Raji (cell line): ENCODE measurements at regions not wholly inside any gene's neighbourhood (a gene's known extent, or its start where the extent isn't known, plus 50 kb on each side); places are given as distances from the start of the nearest gene placed in this dataset.

Source experiments
- POLR2A ChIP-seq: IDR thresholded peaks from 2 replicates; pipeline ENCODE4 v1.6.1; 2011; ENCODE audit warnings: low read depth, low read length, control low read depth; ENCODE audit not compliant: insufficient read depth

DNA sequence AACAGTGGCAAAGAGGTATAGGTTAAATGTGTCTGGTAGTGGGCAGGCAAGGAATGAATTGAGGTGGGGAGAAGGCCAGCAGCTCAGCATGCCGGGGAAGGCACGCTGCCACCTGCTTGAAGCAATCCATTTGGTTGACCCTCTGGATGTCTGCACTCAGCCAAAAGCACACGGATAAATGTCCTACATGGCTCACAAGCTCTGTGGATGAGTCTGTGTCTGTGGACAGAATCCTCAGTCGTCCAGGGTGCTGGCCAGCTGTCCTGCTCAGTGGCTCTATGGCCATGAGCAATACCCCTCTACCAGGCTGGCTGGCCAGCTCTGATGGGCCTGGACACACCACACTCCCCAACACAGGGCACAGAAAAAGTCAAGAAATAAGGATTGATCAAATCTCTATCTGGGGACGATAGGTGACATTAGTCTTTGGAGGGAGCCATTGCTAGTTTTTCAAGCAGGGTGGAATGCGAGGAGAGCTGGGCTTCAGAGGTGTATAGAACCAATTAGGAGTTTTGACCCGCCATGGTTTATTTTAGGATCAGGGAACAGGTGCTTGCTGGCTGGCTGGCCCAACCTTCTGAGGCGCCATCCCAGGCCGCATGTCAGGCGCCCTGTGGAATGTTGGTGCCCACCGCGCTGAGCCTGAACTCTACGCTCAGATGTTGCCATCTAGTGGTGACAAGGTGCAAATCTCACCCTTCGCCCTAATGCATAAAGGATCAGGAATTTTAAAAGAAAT is 493.4 kb downstream of the TNS3 start:
- no peak for TF ChIP-seq POLR2A

DNA sequence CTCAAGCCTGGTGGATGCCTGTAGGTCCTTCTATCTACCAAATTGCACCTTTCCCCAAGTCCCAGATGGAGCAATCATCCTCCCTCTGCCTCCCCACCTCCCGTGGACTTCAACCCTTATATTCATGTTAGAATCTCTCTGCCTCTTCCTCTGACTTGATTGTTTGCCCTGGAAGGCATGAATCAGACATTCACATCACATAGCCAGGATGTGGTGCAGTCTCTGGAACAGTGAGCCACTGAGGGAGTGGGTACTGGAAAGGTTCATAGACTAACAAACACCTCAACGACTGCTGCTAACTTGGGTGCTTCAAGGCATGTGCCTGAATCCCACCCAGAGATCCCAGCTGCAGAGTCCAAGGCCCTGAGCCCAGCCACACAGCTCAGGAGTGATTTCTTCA is 494.0 kb downstream of the TNS3 start:
- TF ChIP-seq POLR2A = no peak

GRCh38 chr7:47085491-47086275 is 496.2 kb downstream of the TNS3 start:
- TF ChIP-seq POLR2A = no peak

GRCh38 chr7:47083476-47084250 is 498.2 kb downstream of the TNS3 start:
- no peak for TF ChIP-seq POLR2A

DNA sequence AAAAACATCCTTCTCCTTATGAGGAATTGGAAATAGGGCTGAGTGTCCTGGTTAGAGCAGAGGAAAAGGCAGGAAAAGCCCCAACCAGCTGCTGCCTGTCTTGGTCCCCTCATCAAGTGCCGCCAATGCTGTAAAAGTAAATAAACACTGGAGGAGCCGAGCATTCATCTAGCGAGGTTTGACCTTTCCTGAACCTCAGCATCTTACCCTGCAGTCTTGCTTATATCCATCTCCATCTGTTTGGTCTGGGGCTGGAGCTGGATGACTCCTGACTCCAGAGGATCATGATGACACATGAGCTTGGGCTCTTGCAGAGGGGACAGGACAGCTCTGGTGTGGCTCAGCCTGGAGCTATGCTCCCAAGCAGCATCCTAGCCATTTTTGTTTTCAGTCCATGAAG is 501.1 kb downstream of the TNS3 start:
- no peak for TF ChIP-seq POLR2A

DNA sequence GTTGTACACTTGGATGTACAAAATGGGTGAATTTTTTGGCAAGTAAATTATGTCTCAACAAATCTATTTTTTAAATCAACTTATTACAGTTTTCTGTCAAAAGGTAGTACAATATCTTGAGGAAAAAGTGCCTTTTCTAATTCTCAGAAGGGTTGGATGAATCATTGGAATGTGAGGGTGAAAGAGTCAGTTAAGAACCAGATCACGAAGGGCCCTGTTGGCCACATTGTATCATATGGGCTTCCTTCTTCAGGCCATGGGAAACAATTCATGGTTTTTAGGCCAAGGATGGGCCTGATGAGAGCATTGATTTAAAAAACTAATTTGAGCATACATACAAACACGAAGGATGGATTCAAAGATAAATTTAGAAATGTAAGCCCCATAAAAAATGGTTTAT is 503.7 kb downstream of the TNS3 start:
- no peak for TF ChIP-seq POLR2A

DNA sequence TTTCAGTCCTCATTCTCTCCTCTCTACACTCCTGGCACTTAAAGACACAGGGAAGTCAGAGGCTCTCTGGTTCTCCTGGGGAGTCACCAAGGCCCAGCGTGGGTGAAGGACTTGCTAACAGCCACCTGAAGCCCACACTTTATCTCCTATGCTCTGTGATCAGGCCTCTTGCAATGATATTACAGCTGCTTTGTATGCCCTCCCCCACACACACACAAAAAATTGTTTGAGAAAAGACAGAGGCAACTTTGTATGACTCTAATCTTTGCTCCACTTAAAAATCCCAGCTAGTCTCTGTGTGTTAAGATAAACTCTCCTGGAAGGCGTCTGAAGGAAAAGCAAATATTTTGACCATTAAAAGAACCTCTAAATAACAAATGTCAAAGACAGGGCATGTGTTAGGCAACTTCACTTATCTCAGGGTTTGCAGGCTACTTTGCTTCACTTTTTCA is 507.2 kb downstream of the TNS3 start:
- no peak for TF ChIP-seq POLR2A

GRCh38 chr7:47073284-47073683 is 508.6 kb downstream of the TNS3 start:
- no peak for TF ChIP-seq POLR2A

DNA sequence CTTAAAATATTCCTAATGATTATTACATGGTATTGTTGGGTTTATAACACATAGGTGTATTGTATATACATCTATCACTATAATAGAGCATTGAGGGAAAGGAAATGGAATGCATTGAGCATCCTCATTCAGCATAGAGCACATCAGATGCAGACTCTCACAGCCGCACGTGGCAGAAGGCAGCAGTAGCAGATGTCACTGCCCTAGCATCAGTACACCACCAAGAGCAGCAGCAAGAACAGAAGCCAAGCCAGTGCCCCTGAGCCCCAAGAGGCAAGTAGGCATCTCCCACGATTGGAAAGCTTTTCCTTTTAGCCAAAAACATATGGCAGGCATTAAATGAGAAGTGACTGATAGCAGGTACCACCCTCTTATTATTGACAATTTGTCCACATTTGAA is 510.0 kb downstream of the TNS3 start:
- no peak for TF ChIP-seq POLR2A

- no peak for TF ChIP-seq POLR2A
Observed at GRCh38 chr7:47069385-47070076, 512.4 kb downstream of the TNS3 start.

DNA sequence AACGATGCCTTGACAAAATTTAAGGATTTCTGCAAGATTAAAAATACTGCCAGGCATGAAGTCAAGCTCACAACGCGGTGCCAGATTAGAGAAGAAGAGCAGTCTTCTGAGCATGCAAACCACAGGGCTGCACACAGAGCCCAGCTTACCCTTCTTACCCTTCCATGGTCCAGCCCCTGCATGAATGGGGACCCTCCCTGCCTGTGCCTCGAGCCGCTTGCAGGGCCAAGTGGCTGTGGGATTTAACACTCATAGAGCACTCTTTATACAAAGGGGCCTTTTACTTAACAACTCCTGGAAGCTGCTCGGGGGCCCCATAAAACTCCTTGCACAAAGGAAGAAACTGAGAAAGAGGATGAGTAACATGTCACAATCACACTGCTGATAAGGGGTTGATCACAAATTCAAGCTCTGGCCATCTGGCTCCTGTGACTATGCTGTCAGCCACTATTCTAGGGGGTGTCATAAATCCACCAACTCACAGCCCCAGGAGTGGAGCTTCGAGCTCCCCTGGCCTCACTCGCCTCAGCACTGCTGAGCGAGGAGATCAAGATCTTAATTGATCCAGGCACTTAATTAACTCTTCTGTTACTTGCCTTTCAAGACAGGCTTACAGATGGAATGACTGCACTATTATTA is 514.8 kb downstream of the TNS3 start:
- TF ChIP-seq POLR2A = no peak

- TF ChIP-seq POLR2A = no peak
Observed at GRCh38 chr7:47056731-47057130, 525.2 kb downstream of the TNS3 start.

DNA sequence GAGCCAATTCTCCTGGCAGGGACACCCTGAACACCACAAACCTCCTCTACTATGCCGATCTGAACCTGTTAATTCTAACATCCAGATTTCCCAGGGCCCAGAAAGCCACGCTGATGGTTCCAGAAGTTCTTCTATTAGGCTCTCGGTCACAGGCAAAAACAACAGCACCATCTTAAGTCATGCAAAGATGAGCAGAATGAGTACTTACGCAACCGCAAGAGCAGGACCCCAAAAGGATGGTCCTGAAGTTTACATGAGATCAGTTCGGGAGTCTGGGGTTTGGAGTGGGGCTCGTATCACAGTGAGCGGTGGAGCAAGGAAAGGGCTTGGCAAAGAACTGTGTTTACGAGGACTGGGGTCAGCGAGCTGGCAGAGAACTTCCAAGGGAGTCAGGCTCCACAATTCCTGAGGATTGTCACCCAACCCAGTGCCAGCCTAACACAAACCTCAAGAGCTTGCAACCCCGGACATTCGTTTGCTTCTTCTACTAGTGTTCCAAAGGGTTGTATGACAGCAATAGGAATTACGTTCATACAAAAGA is 532.6 kb downstream of the TNS3 start:
- no peak for TF ChIP-seq POLR2A

DNA sequence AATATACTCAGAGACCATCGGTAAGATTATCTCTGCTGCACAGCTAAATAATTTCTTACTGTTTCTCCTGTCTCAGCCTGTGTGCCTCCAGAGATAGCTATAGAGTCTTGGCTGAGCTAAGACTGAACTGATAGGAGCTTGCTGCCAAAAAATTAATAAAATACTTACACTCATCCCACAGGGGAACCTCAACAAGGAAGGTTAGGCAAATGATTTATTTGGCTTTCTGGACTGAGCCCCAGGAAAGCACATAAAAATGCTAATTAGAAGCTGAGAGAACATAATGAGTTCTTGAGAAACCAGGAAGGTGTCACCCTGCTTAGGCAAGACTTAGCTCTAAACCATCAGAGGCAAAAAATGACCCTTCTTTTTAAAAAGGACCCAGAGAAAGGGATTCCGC is 534.5 kb downstream of the TNS3 start:
- no peak for TF ChIP-seq POLR2A
